GM12892 (cell line): ENCODE measurements at regions not wholly inside any gene's neighbourhood (a gene's known extent, or its start where the extent isn't known, plus 50 kb on each side); places are given as distances from the start of the nearest gene placed in this dataset.

ENCODE experiments used
- POLR2A ChIP-seq: IDR thresholded peaks from 2 replicates; pipeline ENCODE4 v1.6.1; 2011; ENCODE audit warnings: low read depth, low read length, control low read depth
- POLR2AphosphoS5 ChIP-seq: IDR thresholded peaks from 2 replicates; pipeline ENCODE4 v1.6.1; 2011; ENCODE audit warnings: low read depth, low read length, control low read depth
- TAF1 ChIP-seq: IDR thresholded peaks from 2 replicates; pipeline ENCODE4 v1.6.1; 2011; ENCODE audit warnings: low read depth, mild to moderate bottlenecking, control low read depth, low read length, borderline replicate concordance

- TF ChIP-seq POLR2A (no peak), TAF1 (no peak), POLR2AphosphoS5 (no peak)
Measured at GRCh38 chr18:76264876-76265250, 230.2 kb downstream of the ZNF516 start.
